Stomach (tissue), 8 donors: ENCODE measurements at regions not wholly inside any gene's neighbourhood (a gene's known extent, or its start where the extent isn't known, plus 50 kb on each side); places are given as distances from the start of the nearest gene placed in this dataset.

ENCODE experiments used
- DNase-seq, 2 donors: peaks; one replicate each; pipeline versions ENCODE4 v3.0.0 to v3.0.0-alpha.2; 2013 to 2019
- H3K27ac ChIP-seq, 5 donors: fragments of 200-600 bp in 4 of 5; sonication (generic) in 4 of 5; one replicate each; pipeline ENCODE4 v1.5.1; 2013 to 2019; ENCODE audit warnings: mild to moderate bottlenecking in 1 of 5, moderate library complexity in 1 of 5
- H3K27me3 ChIP-seq, 3 donors: fragments of 200-600 bp; sonication (generic); one replicate each; pipeline ENCODE4 v1.5.1; 2017 to 2019; ENCODE audit warnings: mixed run types in 1 of 3
- H3K36me3 ChIP-seq, 4 donors: fragments of 200-600 bp; sonication (generic); 1 replicate in 3 of 4; 2 replicates in 1 of 4; pipeline ENCODE4 v1.5.1; 2016 to 2019
- H3K4me1 ChIP-seq, 4 donors: fragments of 200-600 bp; sonication (generic); one replicate each; pipeline ENCODE4 v1.5.1; 2016 to 2019
- H3K4me3 ChIP-seq, 4 donors: fragments of 200-600 bp; sonication (generic) in 3 of 4; one replicate each; pipeline ENCODE4 v1.5.1; 2016 to 2019; ENCODE audit warnings: mild to moderate bottlenecking in 1 of 4
- H3K9me3 ChIP-seq, 4 donors: fragments of 200-600 bp; sonication (generic); one replicate each; pipeline ENCODE4 v1.5.1; 2016 to 2019
- EP300 ChIP-seq: sonication (generic); formaldehyde crosslinking; IDR thresholded peaks from one replicate; pipeline ENCODE4 v1.6.1; 2017; ENCODE audit warnings: antibody characterized with exemption
- POLR2A ChIP-seq, 4 donors: fragments of 450-650 bp; IDR thresholded peaks; one replicate each; pipeline ENCODE4 v1.6.1; 2016; ENCODE audit warnings: antibody characterized with exemption in 4 of 4, control low read depth in 2 of 4, mild to moderate bottlenecking in 1 of 4, moderate library complexity in 1 of 4
- POLR2AphosphoS5 ChIP-seq, 3 donors: sonication (generic); formaldehyde crosslinking; IDR thresholded peaks; one replicate each; pipeline ENCODE4 v1.6.1; 2016; ENCODE audit warnings: antibody characterized with exemption in 3 of 3
- WGBS, 5 donors: extraction: QIAGEN DNeasy Blood & Tissue Kit in 3 of 5; methylation state at CpG; one replicate each; pipeline versions ENCODE4 v1.1.5 to v1.1.7; 2013 to 2018; 5-methylcytosine and 5-hydroxymethylcytosine counted together
- intact Hi-C: fragments of 100-400 bp; cut with DNase I; formaldehyde crosslinking; loops from one replicate; pipeline ENCODE4 v1.15.1; 2023; ENCODE audit warnings: low total_unique reads
- TF ChIP-seq, protein P1 (sequence below), 7 experiments: fragments of 450-650 bp in 4 of 7; fragments of 200-600 bp in 3 of 7; sonication (generic) in 3 of 7; IDR thresholded peaks; one replicate each; pipeline ENCODE4 v1.5.1; 2016 to 2019; ENCODE audit warnings: antibody characterized with exemption in 7 of 7, control low read depth in 2 of 7, mild to moderate bottlenecking in 1 of 7
- donor health status: healthy with polysubstance abuse.
- donor health status: Bipolar disorder and iron deficiency.
- donor health status: healthy.

DNA sequence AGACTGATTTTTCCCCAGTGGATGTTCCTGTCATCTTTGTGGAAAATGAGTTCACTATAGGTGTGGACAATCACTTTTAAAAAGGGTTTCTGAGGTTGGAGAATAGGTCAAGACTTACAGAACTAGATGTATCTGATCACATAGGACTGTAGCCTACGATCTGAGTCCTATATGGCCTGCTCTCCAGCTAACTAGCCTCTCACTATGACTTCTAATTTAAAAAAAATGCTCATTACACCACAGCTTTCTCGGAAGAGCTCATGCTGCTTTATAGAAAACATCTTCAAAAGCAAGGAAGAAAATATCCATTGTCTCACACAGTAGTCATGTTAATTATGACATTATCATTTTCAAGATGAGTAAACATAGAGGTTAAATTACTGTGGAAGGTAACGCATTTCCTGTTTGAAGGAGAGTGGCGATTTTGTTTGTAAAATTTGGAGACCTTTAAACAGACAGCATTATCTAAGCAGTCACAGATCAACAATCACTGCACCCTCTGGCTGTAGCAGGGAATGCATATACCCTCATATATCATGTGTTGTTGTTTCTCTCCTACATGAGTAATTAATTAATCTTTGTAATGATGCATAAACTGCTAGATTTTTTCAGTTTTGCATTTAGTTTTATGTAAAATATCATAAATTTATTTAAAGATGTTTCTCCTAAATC, 573.7 kb downstream of the GABRG2 start:
- Histone ChIP-seq H3K27me3 (no peaks in the 10 kb centered on the region), H3K9me3 (peaks cover 0 to 5% (median 0%) of the 10 kb centered on the region in 4 donors), H3K36me3 (no peaks in the 10 kb centered on the region), H3K4me3 (no peak overlapping the region), H3K27ac (no peak overlapping the region), H3K4me1 (no peaks in the 10 kb centered on the region)
- no peak for DNase-seq
- WGBS, 5 donors: 33 to 50% (median 37%) methylated on average over 4 of the region's 4 CpGs
- intact Hi-C loops: no loop called here
- TF ChIP-seq POLR2A (IDR thresholded peaks at IDR 0.05): no peak
- no peak for TF ChIP-seq EP300
- TF ChIP-seq, protein P1, sequence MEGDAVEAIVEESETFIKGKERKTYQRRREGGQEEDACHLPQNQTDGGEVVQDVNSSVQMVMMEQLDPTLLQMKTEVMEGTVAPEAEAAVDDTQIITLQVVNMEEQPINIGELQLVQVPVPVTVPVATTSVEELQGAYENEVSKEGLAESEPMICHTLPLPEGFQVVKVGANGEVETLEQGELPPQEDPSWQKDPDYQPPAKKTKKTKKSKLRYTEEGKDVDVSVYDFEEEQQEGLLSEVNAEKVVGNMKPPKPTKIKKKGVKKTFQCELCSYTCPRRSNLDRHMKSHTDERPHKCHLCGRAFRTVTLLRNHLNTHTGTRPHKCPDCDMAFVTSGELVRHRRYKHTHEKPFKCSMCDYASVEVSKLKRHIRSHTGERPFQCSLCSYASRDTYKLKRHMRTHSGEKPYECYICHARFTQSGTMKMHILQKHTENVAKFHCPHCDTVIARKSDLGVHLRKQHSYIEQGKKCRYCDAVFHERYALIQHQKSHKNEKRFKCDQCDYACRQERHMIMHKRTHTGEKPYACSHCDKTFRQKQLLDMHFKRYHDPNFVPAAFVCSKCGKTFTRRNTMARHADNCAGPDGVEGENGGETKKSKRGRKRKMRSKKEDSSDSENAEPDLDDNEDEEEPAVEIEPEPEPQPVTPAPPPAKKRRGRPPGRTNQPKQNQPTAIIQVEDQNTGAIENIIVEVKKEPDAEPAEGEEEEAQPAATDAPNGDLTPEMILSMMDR (IDR thresholded peaks at IDR 0.05): no peak
- TF ChIP-seq POLR2AphosphoS5 (IDR thresholded peaks at IDR 0.05): no peak

DNA sequence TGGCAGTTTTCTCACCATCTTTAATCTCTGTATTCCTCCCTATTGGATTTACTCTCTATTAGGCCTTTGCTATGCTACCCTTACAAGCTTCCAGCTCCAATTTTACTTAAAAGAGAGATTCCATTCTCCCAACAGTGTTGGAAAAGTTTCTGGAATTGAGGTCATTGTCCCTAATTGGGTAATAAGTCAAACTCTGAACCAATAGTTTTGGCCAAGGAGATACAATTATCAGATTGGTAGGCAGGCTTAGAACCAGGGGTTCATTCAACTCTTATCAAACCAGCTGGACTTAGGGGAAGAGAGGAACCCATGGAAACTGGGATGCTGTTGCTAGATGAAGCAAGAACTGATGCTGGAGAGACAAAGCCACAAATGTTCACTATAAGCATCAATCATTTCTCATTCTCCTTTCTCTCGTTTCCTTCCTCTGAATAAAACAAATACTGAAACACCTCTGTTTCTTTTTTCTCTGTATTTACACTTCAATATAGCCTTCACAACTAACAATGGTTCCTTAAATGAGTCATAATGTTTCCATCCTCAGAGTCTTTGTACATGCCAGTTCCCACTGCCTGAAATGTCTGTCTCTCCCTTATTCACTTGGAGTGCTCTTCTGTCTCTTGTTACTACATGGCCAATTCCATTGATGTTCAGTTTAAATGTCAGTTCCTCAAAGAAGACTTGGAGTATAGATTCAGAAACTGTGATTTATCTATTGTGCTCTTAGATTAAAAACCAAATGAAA, 587.3 kb downstream of the GABRG2 start:
- WGBS, 5 donors: 19 to 42% (median 20%) methylated on average over 1 of the region's 1 CpG
- no peaks in the 10 kb centered on the region for H3K4me1 ChIP-seq
- DNase-seq: no peak
- no peak overlapping the region for H3K4me3 ChIP-seq
- intact Hi-C loops: no loop called here
- no peaks in the 10 kb centered on the region for H3K27me3 ChIP-seq
- H3K36me3 ChIP-seq: no peaks in the 10 kb centered on the region
- H3K9me3 ChIP-seq: peaks cover 0 to 37% (median 11%) of the 10 kb centered on the region in 4 donors
- no peak for TF ChIP-seq POLR2AphosphoS5 (IDR thresholded peaks at IDR 0.05)
- TF ChIP-seq, protein P1 (IDR thresholded peaks at IDR 0.05): no peak
- no peak overlapping the region for H3K27ac ChIP-seq

DNA sequence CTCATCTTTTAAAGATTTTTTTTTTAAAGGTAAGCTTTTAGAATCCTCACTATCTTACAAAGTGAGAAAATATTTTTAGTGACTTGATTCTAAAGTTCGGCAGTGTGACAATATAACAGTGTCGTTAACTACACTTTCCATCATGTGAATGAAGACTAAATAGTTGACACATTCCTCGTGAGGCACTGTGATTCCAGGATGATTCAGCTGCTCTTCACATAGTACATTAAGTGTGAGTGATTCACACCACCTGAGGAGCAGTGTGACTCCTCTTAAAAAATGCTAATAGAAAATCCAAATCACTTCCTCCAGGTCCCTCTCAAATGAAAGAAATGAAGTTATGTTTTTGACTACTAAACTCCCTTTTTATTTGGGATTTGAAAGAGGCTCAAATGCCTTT, 589.5 kb downstream of the GABRG2 start:
- Histone ChIP-seq H3K27ac (no peak overlapping the region), H3K4me3 (no peak overlapping the region), H3K27me3 (no peaks in the 10 kb centered on the region), H3K36me3 (no peaks in the 10 kb centered on the region), H3K9me3 (peaks cover 0 to 15% (median 6%) of the 10 kb centered on the region in 4 donors), H3K4me1 (no peaks in the 10 kb centered on the region)
- DNase-seq: no peak
- WGBS, 5 donors: 57 to 75% (median 62%) methylated on average over 3 of the region's 3 CpGs
- TF ChIP-seq POLR2A (IDR thresholded peaks at IDR 0.05) (no peak), POLR2AphosphoS5 (IDR thresholded peaks at IDR 0.05) (no peak), EP300 (no peak)
- TF ChIP-seq, protein P1 (IDR thresholded peaks at IDR 0.05): no peak
- intact Hi-C loops: no loop called here

DNA sequence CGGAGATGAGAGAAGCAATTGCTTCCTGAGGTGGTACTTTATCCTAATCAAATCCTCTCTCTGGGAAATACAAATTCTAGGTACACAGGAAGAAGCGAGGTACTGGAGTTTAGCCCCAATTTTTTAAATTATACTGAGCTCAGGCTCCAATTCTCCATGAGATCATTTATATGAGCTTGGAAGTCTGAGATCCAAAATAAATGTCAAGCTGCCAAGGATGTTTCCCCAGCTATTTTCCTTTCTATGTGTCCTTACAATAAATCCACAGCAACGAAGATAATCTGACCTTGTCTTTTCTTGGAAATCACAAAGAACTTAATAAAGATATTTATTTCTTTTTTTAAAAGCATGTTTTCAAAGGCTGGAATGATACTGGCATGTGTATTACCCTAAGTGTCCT, 597.3 kb downstream of the GABRG2 start:
- DNase-seq: no peak
- TF ChIP-seq POLR2AphosphoS5 (IDR thresholded peaks at IDR 0.05) (no peak), EP300 (no peak), POLR2A (IDR thresholded peaks at IDR 0.05) (no peak)
- TF ChIP-seq, protein P1 (IDR thresholded peaks at IDR 0.05): no peak
- H3K4me1 ChIP-seq: no peaks in the 10 kb centered on the region
- H3K36me3 ChIP-seq: no peaks in the 10 kb centered on the region
- 68 to 82% (median 73%) methylated on average over 3 of the region's 3 CpGs for WGBS, 5 donors
- H3K9me3 ChIP-seq: no peaks in the 10 kb centered on the region
- intact Hi-C loops: no loop called here
- no peak overlapping the region for H3K4me3 ChIP-seq
- H3K27me3 ChIP-seq: no peaks in the 10 kb centered on the region
- no peak overlapping the region for H3K27ac ChIP-seq
